B cell (primary cell): ENCODE measurements at regions not wholly inside any gene's neighbourhood (a gene's known extent, or its start where the extent isn't known, plus 50 kb on each side); places are given as distances from the start of the nearest gene placed in this dataset.

Experiments used
- EZH2 ChIP-seq: IDR thresholded peaks from 2 replicates; pipeline ENCODE4 v1.6.1; 2012; ENCODE audit warnings: borderline replicate concordance, low read depth, mild to moderate bottlenecking, moderate library complexity, low read length; ENCODE audit not compliant: insufficient read depth, poor library complexity, severe bottlenecking
- TF ChIP-seq, protein P1 (sequence below): fragments of 200-600 bp; IDR thresholded peaks from one replicate; pipeline ENCODE4 v1.8.0; 2022; ENCODE audit warnings: antibody characterized with exemption, mild to moderate bottlenecking

DNA sequence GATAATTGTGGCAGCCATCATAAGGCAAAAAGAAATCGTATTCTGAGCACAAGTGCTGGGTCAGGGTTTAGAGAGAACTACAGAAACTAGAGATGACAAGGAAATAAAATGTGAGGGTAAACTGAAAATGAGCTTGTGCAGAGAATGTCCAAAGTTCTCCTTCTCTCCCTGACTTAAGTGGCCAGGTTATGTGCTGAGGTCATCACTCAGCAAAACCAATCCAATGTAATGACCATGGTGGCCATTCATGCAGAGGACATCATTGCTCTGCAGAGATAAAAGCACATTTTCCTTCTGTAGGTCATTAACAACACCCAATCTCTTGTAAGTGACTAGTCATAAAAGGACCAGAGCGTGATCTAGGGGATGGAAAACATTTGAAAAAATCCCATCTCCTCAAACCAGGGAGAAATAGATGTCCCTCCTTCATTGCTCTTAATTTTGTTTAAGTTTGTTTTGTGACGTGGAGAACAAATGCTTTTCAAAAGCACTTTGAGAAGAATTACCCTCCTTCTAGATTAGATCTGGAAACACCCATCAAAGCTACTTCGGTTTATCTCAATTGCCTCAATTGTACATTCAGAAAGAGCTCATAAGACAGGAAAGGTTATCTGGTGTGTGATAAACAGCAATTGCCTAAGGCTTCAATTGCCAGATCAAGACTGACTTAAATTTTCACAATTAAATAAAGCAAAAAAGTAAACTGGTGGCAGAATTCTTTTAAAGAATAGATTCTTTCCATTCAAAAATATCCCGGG lies 173.4 kb downstream of the SERPINI1 start:
- no peak for TF ChIP-seq EZH2
- TF ChIP-seq, protein P1, sequence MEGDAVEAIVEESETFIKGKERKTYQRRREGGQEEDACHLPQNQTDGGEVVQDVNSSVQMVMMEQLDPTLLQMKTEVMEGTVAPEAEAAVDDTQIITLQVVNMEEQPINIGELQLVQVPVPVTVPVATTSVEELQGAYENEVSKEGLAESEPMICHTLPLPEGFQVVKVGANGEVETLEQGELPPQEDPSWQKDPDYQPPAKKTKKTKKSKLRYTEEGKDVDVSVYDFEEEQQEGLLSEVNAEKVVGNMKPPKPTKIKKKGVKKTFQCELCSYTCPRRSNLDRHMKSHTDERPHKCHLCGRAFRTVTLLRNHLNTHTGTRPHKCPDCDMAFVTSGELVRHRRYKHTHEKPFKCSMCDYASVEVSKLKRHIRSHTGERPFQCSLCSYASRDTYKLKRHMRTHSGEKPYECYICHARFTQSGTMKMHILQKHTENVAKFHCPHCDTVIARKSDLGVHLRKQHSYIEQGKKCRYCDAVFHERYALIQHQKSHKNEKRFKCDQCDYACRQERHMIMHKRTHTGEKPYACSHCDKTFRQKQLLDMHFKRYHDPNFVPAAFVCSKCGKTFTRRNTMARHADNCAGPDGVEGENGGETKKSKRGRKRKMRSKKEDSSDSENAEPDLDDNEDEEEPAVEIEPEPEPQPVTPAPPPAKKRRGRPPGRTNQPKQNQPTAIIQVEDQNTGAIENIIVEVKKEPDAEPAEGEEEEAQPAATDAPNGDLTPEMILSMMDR: no peak
